ENCODE measurements at regions not wholly inside any gene's neighbourhood (a gene's known extent, or its start where the extent isn't known, plus 50 kb on each side); places are given as distances from the start of the nearest gene placed in this dataset.
"Not testable (repeated sequence)": the region's sequence is repeated elsewhere in the genome, so short reads cannot be mapped to it uniquely, and the experiment has no call there.

DNA sequence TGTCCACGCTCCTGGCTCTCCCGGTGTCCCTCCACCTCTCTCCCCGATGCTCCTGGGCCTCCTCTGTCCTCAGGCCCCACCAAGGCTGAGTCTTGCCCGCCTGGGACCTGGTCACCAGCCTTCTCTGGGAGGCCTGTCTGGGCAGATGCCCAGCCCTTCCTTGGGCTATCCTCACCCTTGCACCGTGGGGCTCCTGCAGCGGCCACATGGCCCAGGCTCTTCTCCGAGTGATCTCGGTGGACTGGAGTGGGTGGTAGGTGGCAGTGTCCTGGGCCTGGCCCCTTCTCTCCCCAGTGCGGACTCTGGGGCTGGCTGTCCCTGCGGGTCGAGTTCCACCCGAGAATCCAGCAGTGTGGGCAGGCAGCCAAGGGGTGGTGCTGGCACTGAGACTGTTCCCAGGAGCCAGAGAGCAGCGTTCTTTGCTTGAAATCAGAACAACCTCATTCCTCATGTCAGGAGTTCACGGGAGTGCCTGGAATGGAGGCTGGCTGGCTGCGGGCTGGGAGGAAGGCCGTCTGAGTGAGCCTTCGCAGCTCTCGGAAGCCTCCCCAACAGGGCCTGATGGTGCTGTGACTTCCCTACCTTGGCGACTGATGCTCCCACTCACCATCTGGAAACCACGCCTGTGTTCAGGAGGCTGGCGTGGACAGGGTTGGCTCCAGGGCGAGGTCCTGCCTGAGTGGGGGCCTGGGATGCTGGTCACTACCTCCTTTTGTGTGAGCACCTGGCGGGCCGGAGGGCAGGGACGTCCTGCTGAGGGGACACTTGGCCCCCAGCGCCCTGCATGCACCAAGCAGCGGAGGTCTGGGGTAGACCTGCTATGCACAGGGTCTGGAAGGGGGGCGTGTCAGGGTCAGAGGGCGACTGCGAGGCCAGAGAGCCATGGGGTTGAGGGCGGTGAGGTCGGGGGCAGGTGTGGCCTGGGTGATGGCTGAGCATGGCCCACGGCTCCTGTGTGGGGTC is 113.9 kb downstream of the TMEM121 start:
- not testable (repeated sequence) for DNase-seq

DNA sequence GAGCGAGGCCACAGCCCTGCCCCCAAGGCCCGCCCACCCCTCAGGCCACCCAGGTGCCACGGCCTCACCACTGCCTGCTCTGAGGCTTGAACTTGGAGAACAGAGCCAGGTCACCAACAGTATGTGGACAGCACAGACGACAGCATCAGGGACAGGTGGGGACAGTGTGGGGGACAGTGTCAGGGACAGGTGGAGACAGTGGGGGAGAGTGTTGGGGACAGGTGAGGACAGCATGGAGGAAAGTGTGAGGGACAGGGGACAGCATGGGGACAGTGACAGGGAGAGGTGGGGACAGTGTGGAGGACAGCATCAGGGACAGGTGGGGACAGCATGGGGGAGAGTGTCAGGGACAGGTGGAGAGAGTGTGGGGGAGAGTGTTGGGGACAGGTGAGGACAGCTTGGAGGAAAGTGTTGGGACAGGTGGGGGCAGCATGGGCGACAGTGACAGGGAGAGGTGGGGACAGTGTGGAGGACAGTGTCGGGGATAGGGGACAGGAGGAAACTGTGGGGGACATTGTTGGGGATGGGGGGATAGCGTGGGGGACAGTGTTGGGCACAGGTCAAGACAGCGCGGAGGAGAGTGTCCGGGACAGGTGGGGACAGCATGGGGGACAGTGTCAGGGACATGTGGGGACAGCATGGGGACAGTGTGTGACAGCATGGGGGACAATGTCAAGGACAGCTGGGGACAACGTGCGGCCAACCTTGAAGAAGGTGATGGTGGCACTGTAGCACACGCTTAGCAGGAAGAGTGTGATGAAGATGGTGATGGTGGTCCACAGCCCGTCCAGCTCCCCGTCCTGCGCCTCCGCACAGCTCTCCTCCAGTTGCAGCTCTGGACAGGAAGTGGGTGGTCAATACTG is 114.9 kb downstream of the TMEM121 start:
- no peak for DNase-seq

DNA sequence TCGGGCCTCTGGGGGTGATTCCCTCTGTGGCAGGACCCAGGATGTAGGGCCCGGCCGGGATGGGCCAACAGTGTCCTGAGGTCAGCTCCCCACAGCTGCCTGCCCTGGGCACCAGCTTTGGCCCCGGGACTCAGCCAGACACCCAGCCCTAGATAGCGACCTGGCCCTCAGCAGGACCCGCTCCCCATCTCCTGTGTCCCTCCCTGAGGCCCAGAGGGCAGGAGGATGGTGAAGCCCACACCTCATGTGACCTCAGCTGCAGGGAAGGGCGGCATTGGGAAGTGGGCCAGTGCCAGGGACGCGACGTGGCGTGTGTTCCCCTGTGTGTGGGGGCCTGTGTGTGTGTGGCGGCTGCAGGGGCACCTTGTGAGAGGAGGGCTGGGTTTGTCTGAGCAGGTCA is 115.6 kb downstream of the TMEM121 start:
- not testable (repeated sequence) for DNase-seq

DNA sequence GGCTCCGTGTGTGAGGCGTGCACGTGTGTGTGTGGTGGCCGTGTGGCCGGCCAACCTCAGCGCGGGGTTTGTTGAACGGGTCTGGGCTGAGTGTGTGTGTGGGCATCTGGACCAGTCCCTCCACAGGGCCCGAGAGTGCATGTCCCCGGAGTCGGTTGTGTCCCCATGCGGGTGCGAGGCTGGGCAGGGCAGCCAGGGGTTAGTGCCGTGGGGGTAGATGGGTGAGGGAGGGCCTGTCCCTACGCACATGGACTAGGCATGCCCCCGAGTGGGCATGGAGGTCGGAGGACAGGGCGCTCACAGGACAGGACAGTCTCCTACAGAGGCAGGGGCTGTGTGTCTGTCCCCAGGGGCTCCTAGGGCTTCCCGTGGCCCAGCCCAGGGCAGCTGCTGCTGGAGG is 116.1 kb downstream of the TMEM121 start:
- not testable (repeated sequence) for DNase-seq

DNA sequence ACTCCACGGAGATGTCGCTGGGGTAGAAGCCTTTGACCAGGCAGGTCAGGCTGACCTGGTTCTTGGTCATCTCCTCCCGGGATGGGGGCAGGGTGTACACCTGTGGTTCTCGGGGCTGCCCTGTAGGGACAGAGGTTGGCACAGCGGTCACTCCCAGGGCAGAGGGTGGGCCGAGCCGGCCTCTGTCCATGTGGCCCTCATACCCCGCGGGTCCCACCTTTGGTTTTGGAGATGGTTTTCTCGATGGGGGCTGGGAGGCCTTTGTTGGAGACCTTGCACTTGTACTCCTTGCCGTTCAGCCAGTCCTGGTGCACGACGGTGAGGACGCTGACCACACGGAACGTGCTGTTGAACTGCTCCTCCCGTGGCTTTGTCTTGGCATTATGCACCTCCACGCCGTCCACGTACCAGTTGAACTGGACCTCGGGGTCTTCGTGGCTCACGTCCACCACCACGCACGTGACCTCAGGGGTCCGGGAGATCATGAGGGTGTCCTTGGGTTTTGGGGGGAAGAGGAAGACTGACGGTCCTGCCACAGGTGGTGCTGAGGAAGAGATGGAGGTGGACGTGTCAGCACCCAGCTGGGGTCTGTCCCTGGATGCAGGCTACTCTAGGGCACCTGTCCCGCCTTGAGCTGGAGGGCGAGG is 117.1 kb downstream of the TMEM121 start:
- not testable (repeated sequence) for DNase-seq

DNA sequence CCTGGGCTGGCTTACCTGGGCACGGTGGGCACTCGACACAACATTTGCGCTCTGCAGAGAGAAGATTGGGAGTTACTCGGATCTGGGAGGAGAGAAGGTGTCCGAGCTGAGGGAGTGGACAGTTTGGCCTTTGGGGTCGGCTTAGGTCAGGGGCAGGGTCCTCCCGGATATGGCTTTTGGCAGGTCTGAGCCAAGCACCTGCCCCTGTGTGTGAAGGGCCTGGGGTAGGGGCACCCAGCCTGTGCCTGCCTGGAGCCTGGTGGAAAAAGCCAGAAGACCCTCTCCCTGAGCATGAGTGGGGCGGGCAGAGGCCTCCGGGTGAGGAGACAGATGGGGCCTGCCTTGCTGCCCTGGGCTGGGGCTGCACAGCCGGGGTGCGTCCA is 117.7 kb downstream of the TMEM121 start:
- DNase-seq = not testable (repeated sequence)

DNA sequence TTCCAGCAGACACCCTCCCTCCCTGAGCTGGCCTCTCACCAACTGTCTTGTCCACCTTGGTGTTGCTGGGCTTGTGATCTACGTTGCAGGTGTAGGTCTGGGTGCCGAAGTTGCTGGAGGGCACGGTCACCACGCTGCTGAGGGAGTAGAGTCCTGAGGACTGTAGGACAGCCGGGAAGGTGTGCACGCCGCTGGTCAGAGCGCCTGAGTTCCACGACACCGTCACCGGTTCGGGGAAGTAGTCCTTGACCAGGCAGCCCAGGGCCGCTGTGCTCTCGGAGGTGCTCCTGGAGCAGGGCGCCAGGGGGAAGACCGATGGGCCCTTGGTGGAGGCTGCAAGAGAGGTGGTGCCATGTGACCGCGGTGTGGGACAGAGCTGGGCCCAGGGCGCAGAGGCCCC is 118.1 kb downstream of the TMEM121 start:
- DNase-seq = not testable (repeated sequence)

DNA sequence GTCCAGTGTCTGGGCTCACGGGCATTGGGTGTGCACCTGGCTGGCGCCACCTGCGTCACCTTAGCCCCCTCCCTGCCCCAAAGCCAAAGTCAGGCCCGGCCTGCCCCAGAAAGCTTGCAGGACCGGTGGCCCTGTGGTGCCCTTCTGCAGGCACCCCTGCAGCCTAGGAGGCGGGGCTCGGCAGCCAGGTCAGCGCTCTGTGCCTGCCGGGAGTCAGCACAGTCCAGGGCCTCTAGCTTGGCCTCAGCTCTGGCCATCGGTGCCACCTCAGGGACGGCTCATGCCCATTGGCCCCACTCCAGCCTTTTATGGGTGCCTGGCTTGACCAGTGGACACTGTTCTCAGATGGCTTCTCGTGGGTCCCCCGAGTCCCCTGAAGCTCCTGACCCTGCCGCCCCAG is 118.5 kb downstream of the TMEM121 start:
- DNase-seq = not testable (repeated sequence)

DNA sequence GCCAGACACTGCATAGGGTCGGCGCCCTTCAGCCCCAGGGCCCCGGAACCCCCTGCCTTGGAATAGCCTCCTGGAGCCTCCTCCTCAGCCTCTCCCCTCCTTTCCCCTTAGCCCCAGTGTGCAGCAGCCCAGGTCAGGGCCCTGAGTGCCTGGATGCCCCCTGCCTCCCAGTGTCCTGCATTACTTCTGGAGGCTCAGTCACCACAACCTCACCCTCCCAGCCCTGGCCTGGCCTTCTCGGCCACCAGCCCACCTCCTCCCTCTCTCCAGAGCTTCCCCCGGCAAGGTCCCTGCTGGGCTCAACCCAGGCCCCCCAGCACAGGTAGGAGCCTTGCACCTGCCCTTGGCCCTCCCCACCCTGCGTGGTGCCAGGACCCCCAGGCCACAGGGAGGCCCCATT is 119.0 kb downstream of the TMEM121 start:
- DNase-seq = not testable (repeated sequence)

DNA sequence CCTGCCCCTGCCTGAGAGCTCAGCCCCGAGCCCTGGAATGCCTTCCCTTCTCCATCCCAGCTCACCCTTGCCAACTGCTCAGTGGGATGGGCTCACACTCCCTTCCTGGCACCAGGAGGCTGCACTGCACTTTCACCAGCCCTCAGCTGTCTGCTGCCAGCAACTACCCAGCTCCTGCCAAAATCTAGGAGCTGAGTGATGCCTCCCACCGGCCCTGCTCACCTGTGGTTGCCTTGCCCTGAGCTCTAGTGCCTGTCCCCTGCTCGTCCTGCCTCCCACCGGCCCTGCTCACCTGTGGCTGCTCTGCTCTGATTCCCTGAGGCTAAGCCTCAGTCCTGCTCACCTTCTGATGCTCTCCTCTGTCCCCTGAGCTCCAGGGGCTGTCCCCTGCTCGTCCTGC is 119.8 kb downstream of the TMEM121 start:
- no peak for DNase-seq

DNA sequence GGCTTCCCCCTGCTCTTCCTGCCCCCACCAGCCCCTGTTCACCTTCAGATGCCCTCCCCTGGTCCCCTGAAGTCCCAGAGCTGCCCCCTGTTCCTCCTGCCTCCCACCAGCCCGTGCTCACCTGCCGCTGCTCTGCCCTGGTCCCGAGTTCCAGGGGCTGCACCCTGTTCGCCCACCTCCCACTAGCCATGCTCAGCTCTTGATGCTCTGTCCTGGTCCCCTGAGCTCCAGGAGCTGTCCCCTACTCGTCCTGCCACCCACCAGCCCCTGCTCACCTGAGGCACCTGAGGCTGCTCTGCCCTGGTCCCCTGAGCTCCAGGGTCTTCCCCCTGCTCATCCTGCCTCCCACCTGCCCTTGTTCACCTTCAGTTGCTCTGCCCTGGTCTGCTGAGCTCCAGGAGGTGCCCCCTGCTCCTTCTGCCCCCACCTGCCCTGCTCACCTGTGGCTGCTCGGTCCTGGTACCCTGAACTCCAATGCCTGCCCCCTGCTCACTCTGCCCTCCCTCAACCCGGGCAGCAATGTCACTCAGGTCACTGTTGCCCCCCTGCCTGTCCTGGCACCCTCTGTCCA is 120.4 kb downstream of the TMEM121 start:
- DNase-seq = not testable (repeated sequence)

DNA sequence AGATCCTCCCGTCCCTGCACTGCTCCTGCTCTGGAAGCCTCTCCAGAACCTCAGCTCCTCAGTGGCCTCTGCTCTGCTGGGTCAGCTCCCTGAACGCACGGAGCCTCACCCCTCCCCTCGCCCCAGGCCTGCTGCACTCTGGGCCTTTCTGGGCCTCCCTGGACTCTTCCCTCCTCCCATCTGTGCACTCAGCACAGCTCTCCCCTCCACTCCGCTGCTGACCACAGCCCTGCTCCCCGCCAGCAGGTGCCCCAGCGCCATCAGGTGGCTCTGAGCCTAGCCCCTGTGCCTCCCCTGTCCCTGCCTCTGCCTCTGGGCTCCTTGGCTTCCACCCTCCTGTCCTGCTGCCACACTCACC is 121.0 kb downstream of the TMEM121 start:
- not testable (repeated sequence) for DNase-seq

DNA sequence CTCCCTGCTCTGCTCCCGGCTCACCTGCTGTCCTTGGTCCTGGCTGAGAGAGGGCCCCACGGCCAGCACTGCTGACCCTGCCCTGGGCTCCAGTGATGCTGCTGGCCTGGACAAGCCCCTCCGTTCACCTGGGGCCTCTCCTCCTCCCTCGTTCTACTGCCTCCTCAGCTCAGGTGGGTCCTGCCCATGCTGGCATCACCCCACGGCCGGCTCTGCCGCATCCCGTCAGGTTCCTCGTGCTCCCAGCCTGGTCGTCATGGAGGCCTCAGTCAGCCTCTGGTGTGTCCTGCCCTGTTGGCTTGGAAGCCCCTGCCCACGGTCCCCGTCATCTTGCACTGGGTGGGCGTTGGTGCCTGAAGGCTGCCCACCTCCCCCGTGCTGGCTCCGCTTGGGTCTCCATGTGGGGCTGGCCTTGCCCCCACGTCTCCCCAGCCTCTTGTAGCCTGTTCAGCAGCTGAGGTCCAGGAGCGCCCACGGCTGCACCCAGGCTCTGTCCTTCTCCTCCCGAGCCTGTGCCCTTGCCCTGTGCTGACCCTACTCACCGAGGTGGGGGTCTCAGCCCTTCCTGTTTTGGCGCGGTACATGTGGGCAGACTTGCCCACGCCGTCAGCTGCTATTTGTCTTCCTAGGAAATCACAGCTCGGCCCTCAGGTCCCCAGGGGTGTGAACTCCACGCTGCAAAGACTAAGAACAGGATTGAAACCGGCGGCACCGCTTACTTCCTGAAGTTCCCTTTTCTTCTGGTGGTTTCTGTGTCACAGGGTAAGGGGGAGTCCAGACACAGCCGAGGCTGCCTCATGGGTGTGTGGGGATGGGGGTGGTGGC is 121.6 kb downstream of the TMEM121 start:
- DNase-seq = no peak

DNA sequence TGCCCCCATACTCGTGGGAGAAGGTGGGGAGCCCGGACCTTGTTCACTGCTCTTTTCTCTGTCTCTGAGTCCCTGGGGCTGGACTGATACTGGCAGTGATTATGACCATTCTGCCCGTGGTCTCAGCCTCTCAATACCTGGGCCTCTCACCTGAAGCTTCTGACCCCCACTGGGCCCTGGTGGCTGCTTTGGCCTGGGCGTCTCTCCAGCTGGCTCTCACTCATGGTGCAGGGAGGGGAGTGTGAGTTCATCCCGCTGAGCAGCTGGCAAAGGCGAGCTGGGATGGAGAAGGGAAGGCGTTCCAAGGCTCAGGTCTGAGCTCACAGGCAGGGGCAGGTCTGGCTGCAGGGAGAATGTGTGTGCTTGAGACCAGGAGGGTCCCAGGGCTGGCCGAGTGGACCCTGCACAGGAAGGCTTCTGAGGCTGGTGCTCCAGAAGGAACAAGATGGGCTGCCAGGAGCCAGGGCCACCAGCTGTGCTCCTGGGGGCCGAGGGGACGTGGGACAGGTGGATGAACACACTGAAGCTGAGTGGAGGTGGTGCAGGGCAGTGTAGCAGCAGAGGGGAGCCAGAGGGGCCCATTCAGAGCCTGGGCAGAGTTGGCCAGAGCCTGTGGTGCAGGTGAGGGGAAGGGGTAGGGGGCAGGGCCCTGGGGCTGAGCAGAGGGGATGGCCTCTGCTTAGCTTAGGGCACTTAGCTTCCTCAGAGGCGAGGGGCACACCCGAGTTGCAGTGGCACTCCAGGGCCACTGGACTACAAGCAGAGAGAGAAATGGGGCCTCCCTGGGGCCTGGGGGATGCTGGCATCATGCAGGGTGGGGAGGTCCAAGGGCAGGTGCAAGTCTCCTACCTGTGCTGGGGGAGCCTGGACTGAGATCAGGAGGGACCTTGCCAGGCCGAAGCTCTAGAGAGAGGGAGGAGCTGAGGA is 122.5 kb downstream of the TMEM121 start:
- DNase-seq = not testable (repeated sequence)

DNA sequence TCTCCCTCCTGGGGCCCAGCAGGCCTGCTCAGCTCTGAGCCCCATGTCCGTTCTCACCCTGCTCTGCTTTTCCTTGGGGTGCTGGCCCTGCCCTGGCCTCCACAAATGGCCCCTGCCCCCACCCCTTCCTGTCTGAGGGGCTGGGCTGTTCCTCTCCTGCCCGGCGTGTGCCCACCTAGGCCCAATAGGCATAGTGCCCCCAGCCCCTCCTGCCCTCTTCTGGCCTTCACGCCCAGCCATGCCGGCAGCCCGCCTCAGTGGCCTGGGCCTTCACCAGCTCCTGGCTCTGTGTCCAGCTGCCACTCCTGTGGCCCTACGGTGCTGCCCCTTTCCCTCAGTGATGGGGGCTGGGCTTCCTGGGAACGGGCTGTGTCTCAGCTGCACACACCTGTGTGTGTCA is 125.9 kb downstream of the TMEM121 start:
- DNase-seq = not testable (repeated sequence)

DNA sequence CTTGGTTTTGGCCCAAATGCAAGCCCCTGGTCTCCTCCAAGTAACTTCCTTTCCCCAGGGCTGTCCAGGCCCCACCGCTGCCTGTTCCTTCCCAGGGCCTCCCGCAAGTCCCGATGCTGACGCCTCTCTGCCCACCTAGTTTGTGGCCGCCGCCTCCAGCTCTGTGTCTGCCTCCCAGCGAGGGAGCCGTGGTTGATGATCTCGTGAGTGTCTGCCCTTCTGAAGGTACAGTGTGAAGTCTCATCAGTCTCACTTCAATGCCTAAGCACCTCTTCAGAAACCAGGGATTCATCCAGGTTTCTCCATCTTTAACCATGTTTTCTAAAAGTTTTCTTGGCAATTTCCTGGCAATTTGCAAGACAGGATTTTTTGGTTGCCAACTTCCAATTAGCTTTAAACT is 127.5 kb downstream of the TMEM121 start:
- DNase-seq = not testable (repeated sequence)

DNA sequence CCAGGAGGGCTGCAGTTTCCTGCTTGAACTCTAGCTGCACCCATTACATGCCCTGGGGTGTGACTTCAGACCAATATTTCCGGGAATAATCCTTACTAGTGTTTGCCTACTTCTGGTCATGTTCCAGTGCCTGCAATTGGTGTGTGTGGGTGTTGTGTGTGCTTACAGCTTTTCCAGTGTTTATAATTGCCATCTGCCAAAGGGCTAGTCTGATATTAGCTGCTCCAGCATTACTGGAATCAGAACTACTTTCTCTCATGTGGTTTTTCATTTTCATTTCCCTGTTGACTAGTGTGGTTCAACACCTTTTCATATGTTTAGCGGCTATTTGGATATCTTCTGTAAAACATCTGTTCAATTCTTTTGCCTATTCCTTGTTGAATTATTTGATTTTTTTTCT is 132.9 kb downstream of the TMEM121 start:
- not testable (repeated sequence) for DNase-seq

DNA sequence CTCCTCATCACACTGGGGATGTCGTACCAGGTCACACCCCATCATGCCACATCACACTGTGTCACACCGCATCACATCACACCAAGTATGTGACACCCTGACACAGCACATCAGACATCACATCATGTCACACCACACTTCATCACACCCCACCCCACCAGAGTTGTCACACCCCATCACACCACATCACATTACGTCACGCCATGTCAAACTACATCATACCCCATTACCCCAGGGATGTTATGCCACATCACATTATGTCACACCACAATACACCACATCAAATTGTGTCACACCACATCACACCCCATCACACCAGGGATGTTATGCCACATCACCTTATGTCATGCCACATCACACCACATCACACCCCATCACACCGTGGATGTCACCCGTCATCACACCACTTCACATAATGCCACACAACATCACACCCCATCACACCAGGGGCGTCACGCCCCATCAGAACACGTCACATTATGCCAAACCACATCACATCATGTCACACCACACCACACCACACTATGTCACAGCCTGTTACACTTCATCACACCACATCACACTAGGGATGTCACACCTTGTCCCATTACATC is 133.6 kb downstream of the TMEM121 start:
- no peak for DNase-seq

DNA sequence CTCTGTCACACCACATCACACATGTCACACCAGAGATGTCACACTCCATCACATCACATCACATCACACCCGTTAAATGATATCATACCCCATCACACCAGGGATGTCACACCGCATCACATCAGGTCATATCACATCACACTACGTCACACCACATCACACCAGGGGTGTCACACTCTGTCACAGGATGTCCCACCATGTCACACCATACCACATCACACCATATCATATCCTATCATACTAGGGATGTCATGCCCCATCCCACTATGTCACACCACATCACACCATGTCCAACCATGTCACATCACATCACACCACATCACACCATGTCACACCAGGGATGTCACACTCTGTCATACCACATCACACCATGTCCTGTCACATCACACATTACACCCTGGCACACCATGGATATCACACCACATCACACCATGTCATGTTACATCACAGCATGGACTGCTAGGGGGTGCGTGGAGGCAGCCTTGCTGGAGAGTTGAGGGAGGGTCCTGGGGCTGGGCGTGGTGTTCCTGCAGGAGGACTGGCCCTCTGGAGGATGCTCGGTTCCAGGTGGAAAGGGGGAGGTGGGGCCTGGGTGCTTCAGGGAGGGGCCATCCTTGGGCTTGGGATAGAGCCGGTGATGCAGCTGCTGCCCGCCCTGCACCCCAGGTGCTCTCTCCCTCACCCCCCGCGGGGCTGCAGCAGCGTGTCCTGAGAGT is 134.6 kb downstream of the TMEM121 start:
- DNase-seq = no peak

DNA sequence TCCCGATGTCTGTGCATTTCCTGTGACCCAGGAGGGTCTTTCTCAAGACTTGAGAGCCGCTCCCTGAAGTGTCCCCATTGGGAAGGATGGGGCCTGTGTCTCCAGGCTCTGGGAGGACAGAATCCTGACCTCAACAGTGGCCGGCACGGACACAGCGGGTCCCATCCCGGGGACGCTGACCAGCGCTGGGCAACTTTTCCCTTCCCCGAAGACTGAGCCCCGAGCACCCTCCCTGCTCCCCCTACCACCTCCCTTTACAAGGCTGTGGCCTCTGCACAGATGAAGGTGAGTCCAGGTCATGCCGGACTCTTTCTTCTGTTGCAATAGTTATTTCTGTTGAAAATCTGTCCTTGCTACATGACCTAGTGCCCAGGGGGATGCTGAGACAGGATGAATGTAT is 135.7 kb downstream of the TMEM121 start:
- DNase-seq = not testable (repeated sequence)
